Thyroid gland (tissue), 4 donors: ENCODE measurements at regions not wholly inside any gene's neighbourhood (a gene's known extent, or its start where the extent isn't known, plus 50 kb on each side); places are given as distances from the start of the nearest gene placed in this dataset.

Experiments used
- POLR2A ChIP-seq, 2 donors: fragments of 450-650 bp; IDR thresholded peaks; one replicate each; pipeline ENCODE4 v1.6.1; 2017; ENCODE audit warnings: antibody characterized with exemption in 2 of 2, mild to moderate bottlenecking in 2 of 2, moderate library complexity in 1 of 2
- TF ChIP-seq, protein P1 (sequence below), 6 experiments: fragments of 200-600 bp in 3 of 6; fragments of 450-650 bp in 3 of 6; sonication (generic) in 3 of 6; IDR thresholded peaks; one replicate each; pipeline ENCODE4 v1.5.1; 2016 to 2019; ENCODE audit warnings: antibody characterized with exemption in 6 of 6, mild to moderate bottlenecking in 2 of 6, inconsistent platforms in 1 of 6, moderate library complexity in 1 of 6

DNA sequence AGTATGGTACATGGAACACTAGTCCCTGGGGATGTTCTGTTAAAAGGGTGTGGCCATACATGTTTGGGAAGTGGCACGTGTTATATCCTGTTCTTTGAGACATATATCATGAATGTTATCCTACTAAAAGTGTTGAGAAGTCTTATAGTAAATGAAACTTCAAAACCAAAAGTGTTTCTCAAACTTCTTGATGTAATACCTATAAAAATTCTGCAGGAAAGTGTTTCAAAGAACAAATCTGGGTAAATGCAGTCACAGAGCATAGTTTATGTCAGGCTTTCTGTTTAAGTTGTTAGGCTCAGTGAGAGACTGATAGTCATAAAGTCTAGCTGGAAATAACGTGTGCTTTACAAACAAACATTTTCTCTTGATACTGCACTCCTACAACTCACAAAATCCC is 273.7 kb downstream of the KIF20B start:
- TF ChIP-seq, protein P1, sequence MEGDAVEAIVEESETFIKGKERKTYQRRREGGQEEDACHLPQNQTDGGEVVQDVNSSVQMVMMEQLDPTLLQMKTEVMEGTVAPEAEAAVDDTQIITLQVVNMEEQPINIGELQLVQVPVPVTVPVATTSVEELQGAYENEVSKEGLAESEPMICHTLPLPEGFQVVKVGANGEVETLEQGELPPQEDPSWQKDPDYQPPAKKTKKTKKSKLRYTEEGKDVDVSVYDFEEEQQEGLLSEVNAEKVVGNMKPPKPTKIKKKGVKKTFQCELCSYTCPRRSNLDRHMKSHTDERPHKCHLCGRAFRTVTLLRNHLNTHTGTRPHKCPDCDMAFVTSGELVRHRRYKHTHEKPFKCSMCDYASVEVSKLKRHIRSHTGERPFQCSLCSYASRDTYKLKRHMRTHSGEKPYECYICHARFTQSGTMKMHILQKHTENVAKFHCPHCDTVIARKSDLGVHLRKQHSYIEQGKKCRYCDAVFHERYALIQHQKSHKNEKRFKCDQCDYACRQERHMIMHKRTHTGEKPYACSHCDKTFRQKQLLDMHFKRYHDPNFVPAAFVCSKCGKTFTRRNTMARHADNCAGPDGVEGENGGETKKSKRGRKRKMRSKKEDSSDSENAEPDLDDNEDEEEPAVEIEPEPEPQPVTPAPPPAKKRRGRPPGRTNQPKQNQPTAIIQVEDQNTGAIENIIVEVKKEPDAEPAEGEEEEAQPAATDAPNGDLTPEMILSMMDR (IDR thresholded peaks at IDR 0.05) = no peak
- TF ChIP-seq POLR2A (IDR thresholded peaks at IDR 0.05) = no peak
